ENCODE measurements at regions not wholly inside any gene's neighbourhood (a gene's known extent, or its start where the extent isn't known, plus 50 kb on each side); places are given as distances from the start of the nearest gene placed in this dataset.
"Not testable (repeated sequence)": the region's sequence is repeated elsewhere in the genome, so short reads cannot be mapped to it uniquely, and the experiment has no call there.

GRCh38 chr17:54680410-54680809 lies 220.2 kb upstream of the TOM1L1 start:
- no peak overlapping the region for H3K9ac ChIP-seq (ENCODE audit: low read length)
- no peaks in the 10 kb centered on the region for H3F3A ChIP-seq (ENCODE audit: insufficient read depth, low read length)
- H2AFZ ChIP-seq (ENCODE audit: low read length) = no peak overlapping the region

GRCh38 chr17:54694287-54694887 lies 206.3 kb upstream of the TOM1L1 start:
- H3K4me3 ChIP-seq (ENCODE audit: low read depth, low read length, poor library complexity, severe bottlenecking) = no peak overlapping the region
- TF ChIP-seq CTCF (IDR thresholded peaks at IDR 0.05; ENCODE audit: low read length) (no peak), EZH2 (IDR thresholded peaks at IDR 0.05; ENCODE audit: borderline replicate concordance, low read length) (no peak)

More at GRCh38 chr17:54680410-54680809, 220.2 kb upstream of the TOM1L1 start:
- Histone ChIP-seq H3K27me3 (ENCODE audit: insufficient read depth, low read length) (no peaks in the 10 kb centered on the region), H3K9me2 (ENCODE audit: low read depth, low read length) (no peaks in the 10 kb centered on the region), H3K27ac (ENCODE audit: low read depth, low read length, poor library complexity, severe bottlenecking) (no peak overlapping the region), H3K4me2 (ENCODE audit: low read length) (no peak overlapping the region), H3K36me3 (ENCODE audit: insufficient read depth, low read length) (no peaks in the 10 kb centered on the region), H3K4me3 (ENCODE audit: low read depth, low read length, poor library complexity, severe bottlenecking) (no peak overlapping the region), H3K9me3 (ENCODE audit: low read length) (no peaks in the 10 kb centered on the region), H3K79me2 (ENCODE audit: insufficient read depth, low read length) (no peaks in the 10 kb centered on the region), H4K20me1 (ENCODE audit: insufficient read depth, low read length) (no peaks in the 10 kb centered on the region), H3K4me1 (ENCODE audit: insufficient read depth, low read length, severe bottlenecking) (no peaks in the 10 kb centered on the region)
- no peak for TF ChIP-seq EZH2 (IDR thresholded peaks at IDR 0.05; ENCODE audit: borderline replicate concordance, low read length)
- TF ChIP-seq CTCF (IDR thresholded peaks at IDR 0.05; ENCODE audit: low read length) = no peak

GRCh38 chr17:54712798-54713197 lies 187.9 kb upstream of the TOM1L1 start:
- not testable (repeated sequence) for H4K20me1 ChIP-seq (ENCODE audit: insufficient read depth, low read length); H3K27ac ChIP-seq (ENCODE audit: low read depth, low read length, poor library complexity, severe bottlenecking); H3K4me1 ChIP-seq (ENCODE audit: insufficient read depth, low read length, severe bottlenecking)

More at GRCh38 chr17:54694287-54694887, 206.3 kb upstream of the TOM1L1 start:
- no peak overlapping the region for H3K9ac ChIP-seq (ENCODE audit: low read length)
- no peaks in the 10 kb centered on the region for H3K4me1 ChIP-seq (ENCODE audit: insufficient read depth, low read length, severe bottlenecking)
- no peak overlapping the region for H3K4me2 ChIP-seq (ENCODE audit: low read length)
- H3F3A ChIP-seq (ENCODE audit: insufficient read depth, low read length) = no peaks in the 10 kb centered on the region
- H3K79me2 ChIP-seq (ENCODE audit: insufficient read depth, low read length) = no peaks in the 10 kb centered on the region
- H3K9me2 ChIP-seq (ENCODE audit: low read depth, low read length) = no peaks in the 10 kb centered on the region
- no peak overlapping the region for H2AFZ ChIP-seq (ENCODE audit: low read length)
- H3K36me3 ChIP-seq (ENCODE audit: insufficient read depth, low read length) = no peaks in the 10 kb centered on the region
- H3K27me3 ChIP-seq (ENCODE audit: insufficient read depth, low read length) = no peaks in the 10 kb centered on the region
- no peak overlapping the region for H3K27ac ChIP-seq (ENCODE audit: low read depth, low read length, poor library complexity, severe bottlenecking)
- no peaks in the 10 kb centered on the region for H3K9me3 ChIP-seq (ENCODE audit: low read length)
- H4K20me1 ChIP-seq (ENCODE audit: insufficient read depth, low read length) = no peaks in the 10 kb centered on the region

GRCh38 chr17:54718286-54718685 lies 182.4 kb upstream of the TOM1L1 start:
- no peak overlapping the region for H3K9ac ChIP-seq (ENCODE audit: low read length)
- H2AFZ ChIP-seq (ENCODE audit: low read length) = no peak overlapping the region
- no peak for TF ChIP-seq EZH2 (IDR thresholded peaks at IDR 0.05; ENCODE audit: borderline replicate concordance, low read length)
- TF ChIP-seq CTCF (IDR thresholded peaks at IDR 0.05; ENCODE audit: low read length) = no peak
- H3K79me2 ChIP-seq (ENCODE audit: insufficient read depth, low read length) = no peaks in the 10 kb centered on the region
- H3F3A ChIP-seq (ENCODE audit: insufficient read depth, low read length) = no peaks in the 10 kb centered on the region
- H3K27me3 ChIP-seq (ENCODE audit: insufficient read depth, low read length) = no peaks in the 10 kb centered on the region
- no peaks in the 10 kb centered on the region for H3K4me1 ChIP-seq (ENCODE audit: insufficient read depth, low read length, severe bottlenecking)
- H3K36me3 ChIP-seq (ENCODE audit: insufficient read depth, low read length) = no peaks in the 10 kb centered on the region
- H3K9me2 ChIP-seq (ENCODE audit: low read depth, low read length) = no peaks in the 10 kb centered on the region
- no peaks in the 10 kb centered on the region for H3K9me3 ChIP-seq (ENCODE audit: low read length)
- H3K27ac ChIP-seq (ENCODE audit: low read depth, low read length, poor library complexity, severe bottlenecking) = no peak overlapping the region
- no peak overlapping the region for H3K4me3 ChIP-seq (ENCODE audit: low read depth, low read length, poor library complexity, severe bottlenecking)
- H3K4me2 ChIP-seq (ENCODE audit: low read length) = no peak overlapping the region
- no peaks in the 10 kb centered on the region for H4K20me1 ChIP-seq (ENCODE audit: insufficient read depth, low read length)

More at GRCh38 chr17:54712798-54713197, 187.9 kb upstream of the TOM1L1 start:
- not testable (repeated sequence) for H3K9me3 ChIP-seq (ENCODE audit: low read length); H3K36me3 ChIP-seq (ENCODE audit: insufficient read depth, low read length); H2AFZ ChIP-seq (ENCODE audit: low read length); H3K27me3 ChIP-seq (ENCODE audit: insufficient read depth, low read length); H3K4me2 ChIP-seq (ENCODE audit: low read length); H3K9me2 ChIP-seq (ENCODE audit: low read depth, low read length); H3K79me2 ChIP-seq (ENCODE audit: insufficient read depth, low read length); H3F3A ChIP-seq (ENCODE audit: insufficient read depth, low read length); H3K4me3 ChIP-seq (ENCODE audit: low read depth, low read length, poor library complexity, severe bottlenecking); H3K9ac ChIP-seq (ENCODE audit: low read length)

All from OCI-LY1 (cell line).